HG03045 (cell line): ENCODE measurements at regions not wholly inside any gene's neighbourhood (a gene's known extent, or its start where the extent isn't known, plus 50 kb on each side); places are given as distances from the start of the nearest gene placed in this dataset.
"Not testable (repeated sequence)": the region's sequence is repeated elsewhere in the genome, so short reads cannot be mapped to it uniquely, and the experiment has no call there.

Experiments used
- ATAC-seq: cut with Tn5 transposase; IDR thresholded peaks from one replicate; pipeline ENCODE4 v1.9.1; 2021; ENCODE audit warnings: mild to moderate bottlenecking, moderate library complexity; ENCODE audit not compliant: unreplicated experiment

- ATAC-seq = no peak
Observed at GRCh38 chr1:201636510-201636971, 97.6 kb downstream of the NAV1 start.

GRCh38 chr1:201637282-201638079 lies 98.6 kb downstream of the NAV1 start:
- ATAC-seq = no peak

GRCh38 chr1:201639391-201639790 lies 100.5 kb downstream of the NAV1 start:
- ATAC-seq = no peak

GRCh38 chr1:201639826-201640225 lies 100.9 kb downstream of the NAV1 start:
- no peak for ATAC-seq

- ATAC-seq = no peak
Observed at GRCh38 chr1:201640624-201641023, 101.7 kb downstream of the NAV1 start.

GRCh38 chr1:201641524-201642253 lies 102.8 kb downstream of the NAV1 start:
- ATAC-seq = no peak

GRCh38 chr1:201643835-201644104 lies 104.8 kb downstream of the NAV1 start:
- ATAC-seq = no peak

GRCh38 chr1:201644197-201644596 lies 105.3 kb downstream of the NAV1 start:
- no peak for ATAC-seq

- ATAC-seq = not testable (repeated sequence)
Observed at GRCh38 chr1:201645000-201645399, 106.1 kb downstream of the NAV1 start.

- ATAC-seq = no peak
Observed at GRCh38 chr1:201645956-201646355, 107.0 kb downstream of the NAV1 start.

GRCh38 chr1:201646411-201647022 lies 107.6 kb downstream of the NAV1 start:
- ATAC-seq = no peak

GRCh38 chr1:201647094-201647493 lies 108.2 kb downstream of the NAV1 start:
- ATAC-seq = no peak

- ATAC-seq = no peak
Observed at GRCh38 chr1:201647722-201648065, 108.8 kb downstream of the NAV1 start.

- no peak for ATAC-seq
Observed at GRCh38 chr1:201648066-201648906, 109.4 kb downstream of the NAV1 start.

- ATAC-seq = no peak
Observed at GRCh38 chr1:201648907-201649721, 110.2 kb downstream of the NAV1 start.

- no peak for ATAC-seq
Observed at GRCh38 chr1:201649761-201650622, 111.1 kb downstream of the NAV1 start.

- no peak for ATAC-seq
Observed at GRCh38 chr1:201650623-201650933, 111.7 kb downstream of the NAV1 start.

GRCh38 chr1:201652181-201652580 lies 113.3 kb downstream of the NAV1 start:
- ATAC-seq = no peak

- no peak for ATAC-seq
Observed at GRCh38 chr1:201653233-201653632, 114.3 kb downstream of the NAV1 start.

- no peak for ATAC-seq
Observed at GRCh38 chr1:201653883-201654282, 115.0 kb downstream of the NAV1 start.
